ENCODE measurements at regions not wholly inside any gene's neighbourhood (a gene's known extent, or its start where the extent isn't known, plus 50 kb on each side); places are given as distances from the start of the nearest gene placed in this dataset.
"Not testable (repeated sequence)": the region's sequence is repeated elsewhere in the genome, so short reads cannot be mapped to it uniquely, and the experiment has no call there.

DNA sequence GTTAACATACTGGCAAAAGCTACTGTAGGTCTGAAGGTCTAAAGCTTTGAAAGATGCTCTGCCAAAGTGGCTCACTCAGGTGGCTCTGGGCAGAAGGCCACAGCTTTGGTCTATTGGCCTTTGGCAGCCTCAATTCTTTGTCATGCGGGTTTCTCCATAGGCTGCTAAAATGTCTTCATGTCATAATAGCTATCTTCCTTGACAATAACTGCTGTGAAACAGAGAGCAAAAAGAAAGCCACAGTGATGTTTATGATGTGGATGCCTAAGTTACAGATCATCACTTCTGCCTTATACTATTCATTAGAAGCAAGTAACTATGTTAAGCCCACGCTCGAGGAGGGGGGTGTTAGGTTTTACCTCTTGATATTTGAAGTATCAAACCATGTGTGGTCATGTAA lies 906.1 kb upstream of the CDH9 start:
- no peak overlapping the region for H3K4me3 Mint-ChIP-seq
- no peaks in the 10 kb centered on the region for H3K36me3 Mint-ChIP-seq (ENCODE audit: low read depth)
- H3K27ac Mint-ChIP-seq = no peak overlapping the region
- H3K4me1 Mint-ChIP-seq (ENCODE audit: low read depth) = no peaks in the 10 kb centered on the region
- H3K27me3 Mint-ChIP-seq (ENCODE audit: low read depth) = no peaks in the 10 kb centered on the region
- peaks cover 24% of the 10 kb centered on the region for H3K9me3 Mint-ChIP-seq
- DNase-seq (ENCODE audit: low spot score) = no peak

DNA sequence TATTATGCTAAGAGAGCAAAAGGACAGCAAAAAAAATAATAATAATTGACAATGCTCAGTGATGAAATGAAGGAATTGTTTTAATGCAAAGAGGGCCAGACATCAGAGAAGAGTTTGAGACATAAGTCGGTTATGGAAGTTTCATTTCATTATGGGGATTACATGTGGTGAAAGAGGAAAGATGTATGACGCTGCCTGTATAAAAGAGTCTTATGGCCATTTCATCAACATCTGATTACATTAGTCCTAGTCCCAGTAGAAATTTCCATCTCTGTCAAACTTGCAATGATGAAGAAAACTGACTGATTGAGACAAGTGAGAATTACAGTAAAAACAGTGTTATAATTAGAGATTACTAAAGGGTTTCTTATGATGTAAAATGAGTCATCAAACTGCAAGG lies 900.6 kb upstream of the CDH9 start:
- H3K9me3 Mint-ChIP-seq = peaks cover 50% of the 10 kb centered on the region
- no peak overlapping the region for H3K4me3 Mint-ChIP-seq
- H3K4me1 Mint-ChIP-seq (ENCODE audit: low read depth) = no peaks in the 10 kb centered on the region
- no peaks in the 10 kb centered on the region for H3K36me3 Mint-ChIP-seq (ENCODE audit: low read depth)
- no peak overlapping the region for H3K27ac Mint-ChIP-seq
- DNase-seq (ENCODE audit: low spot score) = no peak
- no peaks in the 10 kb centered on the region for H3K27me3 Mint-ChIP-seq (ENCODE audit: low read depth)

DNA sequence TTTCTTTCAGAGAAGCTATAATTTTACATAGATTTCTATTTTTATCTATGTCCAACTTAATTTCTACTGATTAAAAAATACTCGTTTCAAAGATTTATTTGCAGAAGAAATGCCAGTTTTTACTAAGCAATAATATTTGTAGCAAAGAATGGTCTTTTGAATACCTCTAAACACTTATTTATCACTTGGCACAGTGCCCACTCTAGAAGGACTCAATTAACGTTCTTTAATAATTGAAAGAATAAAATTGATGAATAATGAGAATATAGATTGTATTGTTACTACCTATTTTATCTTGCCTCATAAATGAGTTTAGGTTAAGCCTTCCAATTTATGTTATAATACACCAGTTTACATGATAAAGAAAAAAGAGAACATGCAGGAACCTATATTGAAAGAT lies 889.7 kb upstream of the CDH9 start:
- Mint-ChIP-seq H3K27me3 (ENCODE audit: low read depth) (no peaks in the 10 kb centered on the region), H3K4me3 (no peak overlapping the region), H3K36me3 (ENCODE audit: low read depth) (no peaks in the 10 kb centered on the region), H3K27ac (no peak overlapping the region), H3K4me1 (ENCODE audit: low read depth) (no peaks in the 10 kb centered on the region), H3K9me3 (peaks cover 25% of the 10 kb centered on the region)
- DNase-seq (ENCODE audit: low spot score) = no peak

DNA sequence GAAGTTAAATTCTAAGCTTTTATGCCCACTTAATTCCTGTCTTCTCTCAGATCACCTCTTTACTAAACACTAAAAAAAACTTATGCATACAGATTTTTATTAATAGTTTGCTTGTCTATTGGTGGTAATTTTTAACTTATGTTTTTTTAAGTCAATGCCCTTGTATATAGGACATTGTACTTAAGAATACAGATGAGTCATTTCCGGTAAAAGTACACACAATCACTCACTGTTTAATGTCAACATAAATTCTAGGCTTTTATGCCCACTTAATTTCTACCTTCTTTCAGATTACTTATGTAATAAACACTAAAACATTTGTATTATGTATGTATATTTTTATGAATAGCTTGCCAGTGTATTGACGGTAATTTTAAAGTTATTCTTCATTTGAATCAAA lies 872.8 kb upstream of the CDH9 start:
- no peaks in the 10 kb centered on the region for H3K4me1 Mint-ChIP-seq (ENCODE audit: low read depth)
- H3K36me3 Mint-ChIP-seq (ENCODE audit: low read depth) = no peaks in the 10 kb centered on the region
- no peak overlapping the region for H3K27ac Mint-ChIP-seq
- H3K4me3 Mint-ChIP-seq = no peak overlapping the region
- peaks cover 34% of the 10 kb centered on the region for H3K9me3 Mint-ChIP-seq
- DNase-seq (ENCODE audit: low spot score) = no peak
- H3K27me3 Mint-ChIP-seq (ENCODE audit: low read depth) = no peaks in the 10 kb centered on the region

DNA sequence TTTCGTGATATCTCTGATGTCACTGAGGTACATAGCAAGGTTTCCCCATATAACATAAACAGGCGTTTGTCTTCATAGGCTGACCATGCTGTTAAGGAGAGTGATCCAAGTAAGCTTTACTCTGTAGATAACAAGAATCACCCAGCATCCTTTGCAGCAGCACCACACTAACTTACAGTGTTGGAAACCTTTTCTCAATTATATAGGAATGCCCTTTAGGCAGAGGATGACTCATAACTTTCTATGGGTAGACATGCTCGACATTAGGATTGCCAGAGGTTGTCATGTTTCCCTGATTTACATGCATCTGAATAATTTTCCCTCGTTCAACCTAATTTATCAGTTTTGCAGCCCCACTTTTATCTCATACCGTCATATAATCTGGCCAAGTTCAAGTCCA lies 870.0 kb upstream of the CDH9 start:
- peaks cover 33% of the 10 kb centered on the region for H3K9me3 Mint-ChIP-seq
- no peaks in the 10 kb centered on the region for H3K36me3 Mint-ChIP-seq (ENCODE audit: low read depth)
- H3K4me3 Mint-ChIP-seq = no peak overlapping the region

GRCh38 chr5:27906931-27907601 lies 868.7 kb upstream of the CDH9 start:
- Mint-ChIP-seq H3K27ac (no peak overlapping the region), H3K4me3 (no peak overlapping the region), H3K4me1 (ENCODE audit: low read depth) (no peaks in the 10 kb centered on the region), H3K36me3 (ENCODE audit: low read depth) (no peaks in the 10 kb centered on the region), H3K27me3 (ENCODE audit: low read depth) (no peaks in the 10 kb centered on the region), H3K9me3 (peaks cover 39% of the 10 kb centered on the region)
- no peak for DNase-seq (ENCODE audit: low spot score)

More for the DNA sequence above, 870.0 kb upstream of the CDH9 start:
- Mint-ChIP-seq H3K27me3 (ENCODE audit: low read depth) (no peaks in the 10 kb centered on the region), H3K27ac (no peak overlapping the region), H3K4me1 (ENCODE audit: low read depth) (no peaks in the 10 kb centered on the region)
- DNase-seq (ENCODE audit: low spot score) = no peak

DNA sequence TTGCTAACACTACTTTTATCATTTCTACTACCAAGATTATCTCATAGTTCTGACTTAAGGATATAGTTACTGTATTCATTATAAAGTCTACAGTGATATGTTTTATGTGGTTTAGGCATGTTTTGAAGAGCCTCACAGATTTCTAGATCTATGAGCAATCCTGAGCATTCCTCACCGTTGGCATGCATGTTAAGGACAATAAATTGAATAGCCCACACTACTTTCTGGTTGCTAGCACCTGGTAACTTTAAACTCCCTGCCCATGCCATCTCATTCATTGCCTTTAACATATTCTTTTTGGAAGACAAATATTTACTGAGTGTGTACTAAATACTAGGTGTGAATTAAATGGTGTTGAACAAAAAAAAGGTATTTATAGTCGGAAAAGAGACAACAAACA lies 868.1 kb upstream of the CDH9 start:
- peaks cover 42% of the 10 kb centered on the region for H3K9me3 Mint-ChIP-seq
- no peak overlapping the region for H3K4me3 Mint-ChIP-seq
- H3K27ac Mint-ChIP-seq = no peak overlapping the region
- no peaks in the 10 kb centered on the region for H3K27me3 Mint-ChIP-seq (ENCODE audit: low read depth)
- H3K4me1 Mint-ChIP-seq (ENCODE audit: low read depth) = no peaks in the 10 kb centered on the region
- H3K36me3 Mint-ChIP-seq (ENCODE audit: low read depth) = no peaks in the 10 kb centered on the region
- no peak for DNase-seq (ENCODE audit: low spot score)

DNA sequence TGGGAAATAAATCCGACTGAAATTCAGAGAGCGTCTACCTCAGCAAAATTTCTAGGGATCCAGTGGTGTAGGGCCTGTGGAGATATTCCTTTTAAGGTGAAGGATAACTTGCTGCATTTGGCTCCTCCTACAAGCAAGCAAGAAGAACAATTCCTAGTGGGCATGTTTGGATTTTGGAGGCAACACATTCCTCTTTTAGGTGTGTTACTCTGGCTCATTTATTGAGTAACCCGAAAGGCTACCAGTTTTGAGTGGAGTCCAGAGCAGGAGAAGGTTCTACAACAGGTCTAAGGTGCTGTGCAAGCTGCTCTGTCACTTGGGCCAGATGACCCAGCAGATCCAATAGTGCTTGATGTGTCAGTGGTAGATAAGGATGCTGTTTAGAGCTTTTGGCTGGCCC lies 862.4 kb upstream of the CDH9 start:
- Mint-ChIP-seq H3K27ac (no peak overlapping the region), H3K9me3 (peaks cover 36% of the 10 kb centered on the region)
- DNase-seq (ENCODE audit: low spot score) = no peak

DNA sequence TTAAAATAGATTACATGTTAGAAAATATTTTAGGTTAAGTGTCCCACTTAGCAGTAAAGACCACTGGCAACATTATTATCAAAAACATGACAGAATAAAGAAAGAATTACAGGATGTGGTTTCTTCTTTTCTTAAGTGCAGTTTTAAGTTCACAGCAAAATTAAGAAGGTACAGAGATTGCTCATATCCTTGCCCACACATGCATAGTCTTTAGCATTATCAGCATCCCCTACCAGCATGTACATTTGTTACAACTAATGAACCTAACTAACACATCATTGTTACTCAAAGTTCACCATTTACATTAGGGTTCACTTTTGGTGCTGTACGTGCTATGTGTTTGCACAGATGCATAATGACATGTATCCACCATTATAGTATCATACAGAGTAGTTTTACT lies 837.7 kb upstream of the CDH9 start:
- Mint-ChIP-seq H3K4me1 (ENCODE audit: low read depth) (no peaks in the 10 kb centered on the region), H3K36me3 (ENCODE audit: low read depth) (no peaks in the 10 kb centered on the region), H3K27me3 (ENCODE audit: low read depth) (no peaks in the 10 kb centered on the region), H3K9me3 (peaks cover 54% of the 10 kb centered on the region), H3K27ac (no peak overlapping the region), H3K4me3 (no peak overlapping the region)
- no peak for DNase-seq (ENCODE audit: low spot score)

More for the DNA sequence above, 862.4 kb upstream of the CDH9 start:
- Mint-ChIP-seq H3K27me3 (ENCODE audit: low read depth) (no peaks in the 10 kb centered on the region), H3K36me3 (ENCODE audit: low read depth) (no peaks in the 10 kb centered on the region), H3K4me3 (no peak overlapping the region), H3K4me1 (ENCODE audit: low read depth) (no peaks in the 10 kb centered on the region)

DNA sequence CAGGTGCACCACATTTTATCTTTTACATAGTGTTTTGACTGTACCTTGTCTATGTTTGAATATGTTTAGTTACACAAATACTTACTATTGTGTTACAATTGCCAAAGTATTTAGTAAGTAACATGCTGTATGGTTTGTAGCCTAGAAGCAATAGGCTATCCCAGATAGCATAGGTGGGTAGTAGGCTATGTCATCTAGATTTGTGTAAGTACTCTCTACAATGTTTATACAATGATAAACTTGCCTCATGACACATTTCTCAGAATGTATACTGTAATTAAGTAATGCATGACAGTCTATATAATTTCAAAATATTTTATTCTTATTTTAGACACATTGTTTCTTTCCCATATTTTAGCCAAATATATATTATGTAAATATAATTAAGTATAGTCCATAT lies 836.8 kb upstream of the CDH9 start:
- H3K27ac Mint-ChIP-seq = no peak overlapping the region
- H3K27me3 Mint-ChIP-seq (ENCODE audit: low read depth) = no peaks in the 10 kb centered on the region
- H3K4me1 Mint-ChIP-seq (ENCODE audit: low read depth) = no peaks in the 10 kb centered on the region
- H3K36me3 Mint-ChIP-seq (ENCODE audit: low read depth) = no peaks in the 10 kb centered on the region
- no peak for DNase-seq (ENCODE audit: low spot score)
- peaks cover 47% of the 10 kb centered on the region for H3K9me3 Mint-ChIP-seq
- no peak overlapping the region for H3K4me3 Mint-ChIP-seq

- no peaks in the 10 kb centered on the region for H3K36me3 Mint-ChIP-seq (ENCODE audit: low read depth)
- no peak for DNase-seq (ENCODE audit: low spot score)
- H3K4me1 Mint-ChIP-seq (ENCODE audit: low read depth) = no peaks in the 10 kb centered on the region
- no peaks in the 10 kb centered on the region for H3K27me3 Mint-ChIP-seq (ENCODE audit: low read depth)
- H3K9me3 Mint-ChIP-seq = peaks cover 33% of the 10 kb centered on the region
- no peak overlapping the region for H3K4me3 Mint-ChIP-seq
- no peak overlapping the region for H3K27ac Mint-ChIP-seq
These were observed 829.9 kb upstream of the CDH9 start for GRCh38 chr5:27868292-27868691.

DNA sequence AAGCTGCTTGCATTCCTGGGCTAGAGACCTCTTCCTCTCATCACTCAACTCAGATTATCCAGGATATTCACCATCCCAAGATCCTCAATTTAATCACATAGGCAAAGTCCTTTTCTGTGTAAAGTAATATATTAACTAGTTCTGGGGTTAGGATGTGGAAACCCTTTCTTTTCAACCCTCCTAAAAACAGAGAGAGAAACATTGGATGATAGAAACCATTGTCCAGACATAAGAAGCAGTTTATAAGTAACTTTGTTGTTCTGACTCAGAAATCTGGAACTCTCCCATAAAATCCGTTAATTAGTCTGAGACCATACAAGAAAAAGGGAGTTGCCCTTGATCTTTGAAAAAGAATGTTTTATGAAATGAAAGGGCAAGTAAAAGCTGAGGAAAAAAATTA lies 817.1 kb upstream of the CDH9 start:
- Mint-ChIP-seq H3K4me1 (ENCODE audit: low read depth) (no peaks in the 10 kb centered on the region), H3K9me3 (peaks cover 54% of the 10 kb centered on the region), H3K27me3 (ENCODE audit: low read depth) (no peaks in the 10 kb centered on the region), H3K4me3 (no peak overlapping the region), H3K36me3 (ENCODE audit: low read depth) (no peaks in the 10 kb centered on the region), H3K27ac (no peak overlapping the region)
- no peak for DNase-seq (ENCODE audit: low spot score)

- Mint-ChIP-seq H3K36me3 (ENCODE audit: low read depth) (no peaks in the 10 kb centered on the region), H3K4me1 (ENCODE audit: low read depth) (no peaks in the 10 kb centered on the region), H3K27ac (no peak overlapping the region), H3K9me3 (peaks cover 57% of the 10 kb centered on the region), H3K4me3 (no peak overlapping the region), H3K27me3 (ENCODE audit: low read depth) (no peaks in the 10 kb centered on the region)
- DNase-seq (ENCODE audit: low spot score) = no peak
These were observed 816.0 kb upstream of the CDH9 start for GRCh38 chr5:27854243-27854852.

GRCh38 chr5:27845248-27845647 lies 806.9 kb upstream of the CDH9 start:
- H3K27ac Mint-ChIP-seq = no peak overlapping the region
- H3K4me3 Mint-ChIP-seq = no peak overlapping the region

GRCh38 chr5:27836704-27837103 lies 798.3 kb upstream of the CDH9 start:
- not testable (repeated sequence) for H3K27me3 Mint-ChIP-seq (ENCODE audit: low read depth); H3K36me3 Mint-ChIP-seq (ENCODE audit: low read depth); H3K4me3 Mint-ChIP-seq; H3K27ac Mint-ChIP-seq; H3K4me1 Mint-ChIP-seq (ENCODE audit: low read depth); DNase-seq (ENCODE audit: low spot score)
- peaks cover 56% of the 10 kb centered on the region for H3K9me3 Mint-ChIP-seq

More at GRCh38 chr5:27845248-27845647, 806.9 kb upstream of the CDH9 start:
- peaks cover 68% of the 10 kb centered on the region for H3K9me3 Mint-ChIP-seq
- H3K27me3 Mint-ChIP-seq (ENCODE audit: low read depth) = no peaks in the 10 kb centered on the region
- DNase-seq (ENCODE audit: low spot score) = no peak
- H3K36me3 Mint-ChIP-seq (ENCODE audit: low read depth) = no peaks in the 10 kb centered on the region
- H3K4me1 Mint-ChIP-seq (ENCODE audit: low read depth) = no peaks in the 10 kb centered on the region
